HG03520 (cell line): ENCODE measurements at regions not wholly inside any gene's neighbourhood (a gene's known extent, or its start where the extent isn't known, plus 50 kb on each side); places are given as distances from the start of the nearest gene placed in this dataset.

Experiments
- ATAC-seq: cut with Tn5 transposase; IDR thresholded peaks from one replicate; pipeline ENCODE4 v1.9.1; 2021; ENCODE audit warnings: mild to moderate bottlenecking, moderate library complexity; ENCODE audit not compliant: unreplicated experiment

GRCh38 chr4:188804861-188805260 lies 665.6 kb downstream of the TRIML1 start:
- ATAC-seq: no peak

GRCh38 chr4:188811121-188811520 lies 671.9 kb downstream of the TRIML1 start:
- ATAC-seq: no peak

- ATAC-seq: no peak
Measured at GRCh38 chr4:188812644-188813043, 673.4 kb downstream of the TRIML1 start.

- ATAC-seq: no peak
Measured at GRCh38 chr4:188818300-188818699, 679.1 kb downstream of the TRIML1 start.

GRCh38 chr4:188819233-188819632 lies 680.0 kb downstream of the TRIML1 start:
- ATAC-seq: no peak

- ATAC-seq: no peak
Measured at GRCh38 chr4:188821500-188821899, 682.3 kb downstream of the TRIML1 start.

- ATAC-seq: no peak
Measured at GRCh38 chr4:188822698-188823097, 683.5 kb downstream of the TRIML1 start.

GRCh38 chr4:188824553-188824952 lies 685.3 kb downstream of the TRIML1 start:
- ATAC-seq: no peak

- no peak for ATAC-seq
Measured at GRCh38 chr4:188826393-188826792, 687.2 kb downstream of the TRIML1 start.

- no peak for ATAC-seq
Measured at GRCh38 chr4:188839704-188840103, 700.5 kb downstream of the TRIML1 start.

- no peak for ATAC-seq
Measured at GRCh38 chr4:188841523-188841922, 702.3 kb downstream of the TRIML1 start.

- no peak for ATAC-seq
Measured at GRCh38 chr4:188854436-188854835, 715.2 kb downstream of the TRIML1 start.

GRCh38 chr4:188858696-188859095 lies 719.5 kb downstream of the TRIML1 start:
- ATAC-seq: no peak

- no peak for ATAC-seq
Measured at GRCh38 chr4:188864741-188865140, 725.5 kb downstream of the TRIML1 start.

GRCh38 chr4:188867796-188868195 lies 728.6 kb downstream of the TRIML1 start:
- no peak for ATAC-seq

- no peak for ATAC-seq
Measured at GRCh38 chr4:188869581-188869980, 730.3 kb downstream of the TRIML1 start.

GRCh38 chr4:188872809-188873208 lies 733.6 kb downstream of the TRIML1 start:
- ATAC-seq: no peak

GRCh38 chr4:188876881-188877280 lies 737.6 kb downstream of the TRIML1 start:
- ATAC-seq: no peak

GRCh38 chr4:188879598-188879997 lies 740.4 kb downstream of the TRIML1 start:
- no peak for ATAC-seq

- no peak for ATAC-seq
Measured at GRCh38 chr4:188887905-188888304, 748.7 kb downstream of the TRIML1 start.

GRCh38 chr4:188892837-188893236 lies 753.6 kb downstream of the TRIML1 start:
- ATAC-seq: no peak

- no peak for ATAC-seq
Measured at GRCh38 chr4:188903986-188904385, 764.7 kb downstream of the TRIML1 start.

- ATAC-seq: no peak
Measured at GRCh38 chr4:188904617-188905016, 765.4 kb downstream of the TRIML1 start.

GRCh38 chr4:188905248-188905647 lies 766.0 kb downstream of the TRIML1 start:
- no peak for ATAC-seq
